B cell (primary cell): ENCODE measurements at regions not wholly inside any gene's neighbourhood (a gene's known extent, or its start where the extent isn't known, plus 50 kb on each side); places are given as distances from the start of the nearest gene placed in this dataset.

Experiments
- ATAC-seq: fragments of 200-7000 bp; cut with Tn5 transposase; one replicate; pipeline ENCODE4 v1.10.0; 2021; ENCODE audit warnings: low read depth, mild to moderate bottlenecking, moderate number of reproducible peaks, moderate library complexity
- CTCF ChIA-PET: fragments of 350-600 bp; sonication (Branson Sonifier 250); formaldehyde crosslinking; loops from one replicate; lab custom pipeline; 2021; ENCODE audit warnings: antibody characterized with exemption, inconsistent platforms; lab: Charles Lee
- POLR2A ChIA-PET: fragments of 350-600 bp; sonication (Branson Sonifier 250); formaldehyde crosslinking; loops from one replicate; lab custom pipeline; 2021; ENCODE audit warnings: antibody characterized with exemption; lab: Charles Lee
- DNase-seq: peaks from one replicate; pipeline ENCODE4 v3.0.0; 2013
- H2AFZ ChIP-seq: 2 replicates; pipeline ENCODE4 v1.6.1; 2012; ENCODE audit warnings: mild to moderate bottlenecking, low read depth, low read length; ENCODE audit not compliant: insufficient read depth, poor library complexity, severe bottlenecking
- H3K27ac ChIP-seq, 2 donors: 1 replicate in 1 of 2; 2 replicates in 1 of 2; pipeline ENCODE4 v1.5.1; 2012 to 2013; ENCODE audit warnings: low read length in 2 of 2, mild to moderate bottlenecking in 2 of 2, moderate library complexity in 1 of 2
- H3K27me3 ChIP-seq, 4 experiments: fragments of 200-600 bp in 1 of 4; sonication (generic) in 1 of 4; replicated peaks in 1 of 4; 1 replicate in 2 of 4; 2 replicates in 2 of 4; pipeline versions ENCODE4 v1.6.1 to v1.7.0; 2013 to 2016; ENCODE audit warnings: low read length in 3 of 4, mild to moderate bottlenecking in 2 of 4, mixed read lengths in 1 of 4, moderate library complexity in 1 of 4; ENCODE audit not compliant: insufficient read depth in 4 of 4, control insufficient read depth in 3 of 4; ENCODE audit errors: control extremely low read depth in 1 of 4
- H3K36me3 ChIP-seq, 2 experiments: replicated peaks in 1 of 2; 1 replicate in 1 of 2; 2 replicates in 1 of 2; pipeline versions ENCODE4 v1.6.1 to v1.7.1; 2013; ENCODE audit warnings: low read length in 1 of 2; ENCODE audit not compliant: insufficient read depth in 2 of 2, control insufficient read depth in 1 of 2; ENCODE audit errors: control extremely low read depth in 1 of 2, extremely low read depth in 1 of 2
- H3K4me1 ChIP-seq, 2 donors: fragments of 200-600 bp in 1 of 2; sonication (generic) in 1 of 2; 1 replicate in 1 of 2; 2 replicates in 1 of 2; pipeline versions ENCODE4 v1.5.1 to v1.6.1; 2013 to 2017; ENCODE audit warnings: low read length in 2 of 2; ENCODE audit not compliant: control insufficient read depth in 2 of 2, insufficient read depth in 2 of 2
- H3K4me2 ChIP-seq: replicated peaks from 2 replicates; pipeline ENCODE3; 2012; ENCODE audit warnings: mild to moderate bottlenecking, low read depth, low read length; ENCODE audit not compliant: poor library complexity, severe bottlenecking
- H3K4me3 ChIP-seq, 5 experiments: fragments of 200-600 bp in 1 of 5; sonication (generic) in 1 of 5; 1 replicate in 3 of 5; 2 replicates in 2 of 5; pipeline versions ENCODE4 v1.5.1 to v1.7.0; 2011 to 2016; ENCODE audit warnings: low read length in 4 of 5, mild to moderate bottlenecking in 4 of 5, low read depth in 2 of 5, control low read depth in 1 of 5, moderate library complexity in 1 of 5; ENCODE audit not compliant: insufficient read depth in 1 of 5; ENCODE audit errors: control extremely low read depth in 1 of 5, extremely low read depth in 1 of 5
- H3K79me2 ChIP-seq: fragments of 200-600 bp; sonication (generic); one replicate; pipeline ENCODE4 v1.6.0; 2016; ENCODE audit warnings: low read length; ENCODE audit not compliant: control insufficient read depth, insufficient read depth
- H3K9ac ChIP-seq: fragments of 200-600 bp; sonication (generic); 2 replicates; pipeline ENCODE4 v1.6.1; 2017; ENCODE audit warnings: mild to moderate bottlenecking, low read length, moderate library complexity
- H3K9me3 ChIP-seq, 3 donors: one replicate each; pipeline versions ENCODE4 v1.6.1 to v1.7.1; 2013; ENCODE audit warnings: low read length in 2 of 3; ENCODE audit not compliant: control insufficient read depth in 2 of 3, insufficient read depth in 1 of 3; ENCODE audit errors: control extremely low read depth in 1 of 3
- H4K20me1 ChIP-seq: 2 replicates; pipeline ENCODE4 v1.6.0; 2012; ENCODE audit warnings: mild to moderate bottlenecking, low read length; ENCODE audit not compliant: insufficient read depth, control insufficient read depth, poor library complexity, severe bottlenecking
- H3K27ac Mint-ChIP-seq: one replicate; pipeline ENCODE4 v1.8.0; 2021; ENCODE audit warnings: mixed read lengths
- H3K27me3 Mint-ChIP-seq: one replicate; pipeline ENCODE4 v1.8.0; 2021; ENCODE audit warnings: mixed read lengths
- H3K4me1 Mint-ChIP-seq: one replicate; pipeline ENCODE4 v1.8.0; 2021; ENCODE audit warnings: mixed read lengths
- H3K4me3 Mint-ChIP-seq: one replicate; pipeline ENCODE4 v1.8.0; 2021; ENCODE audit warnings: mixed read lengths
- H3K9me3 Mint-ChIP-seq: one replicate; pipeline ENCODE4 v1.8.0; 2022; ENCODE audit warnings: mixed read lengths; ENCODE audit not compliant: insufficient read depth
- CTCF ChIP-seq: fragments of 200-600 bp; IDR thresholded peaks from one replicate; pipeline ENCODE4 v1.8.0; 2022; ENCODE audit warnings: antibody characterized with exemption, mild to moderate bottlenecking
- EZH2 ChIP-seq: IDR thresholded peaks from 2 replicates; pipeline ENCODE4 v1.6.1; 2012; ENCODE audit warnings: borderline replicate concordance, low read depth, mild to moderate bottlenecking, moderate library complexity, low read length; ENCODE audit not compliant: insufficient read depth, poor library complexity, severe bottlenecking
- WGBS: methylation state at CpG from one replicate; pipeline ENCODE4 v1.1.5; 2013; ENCODE audit warnings: missing lambda C conversion rate; ENCODE audit not compliant: insufficient coverage; 5-methylcytosine and 5-hydroxymethylcytosine counted together
- intact Hi-C: fragments of 100-400 bp; cut with micrococcal nuclease; formaldehyde crosslinking; loops from one replicate; pipeline ENCODE4 v1.10.0; 2022

GRCh38 chr3:130604806-130605205 lies 87.8 kb downstream of the COL6A6 start:
- Mint-ChIP-seq H3K4me3 (no peak overlapping the region), H3K9me3 (peaks cover 13% of the 10 kb centered on the region), H3K4me1 (no peaks in the 10 kb centered on the region), H3K27me3 (no peaks in the 10 kb centered on the region), H3K27ac (no peak overlapping the region)
- CTCF ChIA-PET = no interaction called here
- no peaks in the 10 kb centered on the region for H3K36me3 ChIP-seq
- no peak for ATAC-seq
- no peak overlapping the region for H3K9ac ChIP-seq
- no peak for DNase-seq
- POLR2A ChIA-PET = no interaction called here
- H3K9me3 ChIP-seq = peaks cover 0 to 8% (median 4%) of the 10 kb centered on the region in 3 donors
- H2AFZ ChIP-seq = no peak overlapping the region
- no CpG with 5 or more reads among the region's 1 CpG for WGBS
- no peak overlapping the region for H3K4me3 ChIP-seq
- TF ChIP-seq CTCF (no peak), EZH2 (no peak)
- H3K27ac ChIP-seq = no peak overlapping the region
- no peak overlapping the region for H3K4me2 ChIP-seq
- intact Hi-C loops = no loop called here
- no peaks in the 10 kb centered on the region for H3K79me2 ChIP-seq
- no peaks in the 10 kb centered on the region for H4K20me1 ChIP-seq
- H3K27me3 ChIP-seq = no peaks in the 10 kb centered on the region
- no peaks in the 10 kb centered on the region for H3K4me1 ChIP-seq

- Mint-ChIP-seq H3K4me1 (no peaks in the 10 kb centered on the region), H3K9me3 (peaks cover 14% of the 10 kb centered on the region)
Measured at GRCh38 chr3:130606336-130606735, 89.4 kb downstream of the COL6A6 start.

More at GRCh38 chr3:130606336-130606735, 89.4 kb downstream of the COL6A6 start:
- intact Hi-C loops = no loop called here
- Histone ChIP-seq H3K36me3 (no peaks in the 10 kb centered on the region), H3K79me2 (no peaks in the 10 kb centered on the region), H3K27me3 (no peaks in the 10 kb centered on the region), H2AFZ (no peak overlapping the region), H3K9ac (no peak overlapping the region), H3K4me3 (no peak overlapping the region), H3K27ac (no peak overlapping the region), H3K9me3 (peaks cover 0 to 8% (median 3%) of the 10 kb centered on the region in 3 donors), H4K20me1 (no peaks in the 10 kb centered on the region), H3K4me1 (no peaks in the 10 kb centered on the region), H3K4me2 (no peak overlapping the region)
- H3K27me3 Mint-ChIP-seq = no peaks in the 10 kb centered on the region
- H3K4me3 Mint-ChIP-seq = no peak overlapping the region
- DNase-seq (no peak), ATAC-seq (no peak)
- no peak overlapping the region for H3K27ac Mint-ChIP-seq
- ChIA-PET POLR2A (no interaction called here), CTCF (no interaction called here)
- TF ChIP-seq EZH2 (no peak), CTCF (no peak)
